MM.1S (cell line): ENCODE measurements at regions not wholly inside any gene's neighbourhood (a gene's known extent, or its start where the extent isn't known, plus 50 kb on each side); places are given as distances from the start of the nearest gene placed in this dataset.

Experiments
- DNase-seq: peaks from one replicate; pipeline ENCODE4 v3.0.0-alpha.2; 2015
- H2AFZ ChIP-seq: fragments of 300-600 bp; sonication (generic); 2 replicates; pipeline ENCODE4 v1.6.0; 2016; ENCODE audit warnings: antibody characterized with exemption, low read length
- H3F3A ChIP-seq: fragments of 300-600 bp; sonication (generic); 2 replicates; pipeline ENCODE4 v1.6.1; 2016; ENCODE audit warnings: mild to moderate bottlenecking, antibody characterized with exemption, low read length, moderate library complexity, mixed read lengths; ENCODE audit not compliant: insufficient read depth
- H3K27ac ChIP-seq: fragments of 300-600 bp; sonication (generic); 2 replicates; pipeline ENCODE4 v1.5.1; 2016; ENCODE audit warnings: mild to moderate bottlenecking, low read length
- H3K27me3 ChIP-seq: fragments of 300-600 bp; sonication (generic); replicated peaks from 2 replicates; pipeline ENCODE4 v1.6.0; 2016; ENCODE audit warnings: low read length; ENCODE audit not compliant: insufficient read depth
- H3K36me3 ChIP-seq: fragments of 300-600 bp; sonication (generic); replicated peaks from 2 replicates; pipeline ENCODE4 v1.6.1; 2016; ENCODE audit warnings: mild to moderate bottlenecking, low read length, mixed read lengths; ENCODE audit not compliant: insufficient read depth
- H3K4me1 ChIP-seq: fragments of 300-600 bp; sonication (generic); 2 replicates; pipeline ENCODE4 v1.6.1; 2016; ENCODE audit warnings: low read length, mixed read lengths
- H3K4me2 ChIP-seq: fragments of 300-600 bp; sonication (generic); 2 replicates; pipeline ENCODE4 v1.6.0; 2016; ENCODE audit warnings: low read depth, low read length
- H3K4me3 ChIP-seq: fragments of 300-600 bp; sonication (generic); 2 replicates; pipeline ENCODE4 v1.5.1; 2016; ENCODE audit warnings: low read length, mixed read lengths
- H3K79me2 ChIP-seq: fragments of 300-600 bp; sonication (generic); 2 replicates; pipeline ENCODE4 v1.6.1; 2016; ENCODE audit warnings: mixed run types, low read length, mixed read lengths
- H3K9ac ChIP-seq: fragments of 300-600 bp; sonication (generic); 2 replicates; pipeline ENCODE4 v1.6.1; 2016; ENCODE audit warnings: low read length, mixed read lengths
- H3K9me2 ChIP-seq: fragments of 300-600 bp; sonication (generic); replicated peaks from 2 replicates; pipeline ENCODE4 v1.6.1; 2016; ENCODE audit warnings: mild to moderate bottlenecking, low read length, mixed read lengths; ENCODE audit not compliant: insufficient read depth
- H3K9me3 ChIP-seq: fragments of 300-600 bp; sonication (generic); replicated peaks from 2 replicates; pipeline ENCODE4 v1.6.1; 2016; ENCODE audit warnings: mild to moderate bottlenecking, low read length, mixed read lengths; ENCODE audit not compliant: insufficient read depth
- H4K20me1 ChIP-seq: fragments of 300-600 bp; sonication (generic); 2 replicates; pipeline ENCODE4 v1.6.1; 2016; ENCODE audit warnings: mild to moderate bottlenecking, low read length, moderate library complexity, mixed read lengths; ENCODE audit not compliant: insufficient read depth
- CTCF ChIP-seq: fragments of 300-600 bp; sonication (generic); IDR thresholded peaks from 2 replicates; pipeline ENCODE4 v1.5.1; 2016; ENCODE audit warnings: antibody characterized with exemption, low read length, mixed read lengths
- EZH2 ChIP-seq: fragments of 300-600 bp; sonication (generic); optimal IDR thresholded peaks from 2 replicates; pipeline ENCODE3; 2017; ENCODE audit warnings: low read depth, mild to moderate bottlenecking, antibody characterized with exemption, low read length, mixed read lengths
- EZH2phosphoT487 ChIP-seq: fragments of 300-600 bp; sonication (generic); IDR thresholded peaks from 2 replicates; pipeline ENCODE4 v1.6.1; 2018; ENCODE audit warnings: antibody characterized with exemption, low read length

- H3F3A ChIP-seq = no peaks in the 10 kb centered on the region
Measured at GRCh38 chr5:174167080-174167910, 121.8 kb downstream of the NSG2 start.

GRCh38 chr5:174172152-174172551 is 126.6 kb downstream of the NSG2 start:
- Histone ChIP-seq H3K27me3 (no peaks in the 10 kb centered on the region), H3K4me1 (no peaks in the 10 kb centered on the region), H3K79me2 (no peaks in the 10 kb centered on the region), H3K36me3 (no peaks in the 10 kb centered on the region), H3K9me2 (no peaks in the 10 kb centered on the region), H3K4me3 (no peak overlapping the region), H4K20me1 (no peaks in the 10 kb centered on the region), H3K4me2 (no peak overlapping the region), H2AFZ (no peak overlapping the region), H3F3A (no peaks in the 10 kb centered on the region), H3K9me3 (no peaks in the 10 kb centered on the region), H3K9ac (no peak overlapping the region), H3K27ac (no peak overlapping the region)
- no peak for DNase-seq
- TF ChIP-seq EZH2 (no peak), EZH2phosphoT487 (no peak), CTCF (no peak)

More at GRCh38 chr5:174167080-174167910, 121.8 kb downstream of the NSG2 start:
- DNase-seq = no peak
- Histone ChIP-seq H3K4me2 (no peak overlapping the region), H3K9me3 (no peaks in the 10 kb centered on the region), H3K9me2 (no peaks in the 10 kb centered on the region), H3K36me3 (no peaks in the 10 kb centered on the region), H3K4me3 (no peak overlapping the region), H3K27me3 (no peaks in the 10 kb centered on the region), H3K79me2 (no peaks in the 10 kb centered on the region), H3K27ac (no peak overlapping the region), H3K4me1 (no peaks in the 10 kb centered on the region), H3K9ac (no peak overlapping the region), H2AFZ (no peak overlapping the region), H4K20me1 (no peaks in the 10 kb centered on the region)
- no peak for TF ChIP-seq EZH2phosphoT487
- TF ChIP-seq CTCF = no peak
- TF ChIP-seq EZH2 = no peak

DNA sequence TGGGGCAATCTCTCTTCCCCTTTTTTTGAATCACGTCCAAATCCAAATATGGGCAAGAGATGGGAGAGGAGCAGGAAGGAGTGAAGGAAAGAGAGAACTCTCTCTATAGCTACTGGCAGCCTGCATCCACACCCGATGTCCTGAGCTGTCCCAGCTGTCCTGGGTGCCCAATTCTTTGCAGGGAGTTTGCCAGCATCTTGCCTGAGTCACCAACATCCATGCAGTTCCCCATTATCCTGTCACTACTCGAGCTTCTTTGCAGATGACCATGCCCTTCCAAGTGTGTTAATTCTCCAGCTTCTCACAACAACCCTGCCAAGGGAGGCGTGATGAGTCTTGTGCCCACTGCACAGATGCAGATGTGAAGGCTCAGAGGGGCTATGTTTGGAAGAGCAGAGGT is 127.1 kb downstream of the NSG2 start:
- H3K4me3 ChIP-seq = no peak overlapping the region
- H3K9me3 ChIP-seq = no peaks in the 10 kb centered on the region
- no peaks in the 10 kb centered on the region for H4K20me1 ChIP-seq
- no peaks in the 10 kb centered on the region for H3F3A ChIP-seq
- H2AFZ ChIP-seq = no peak overlapping the region
- TF ChIP-seq CTCF (no peak), EZH2 (no peak)
- H3K9me2 ChIP-seq = no peaks in the 10 kb centered on the region
- no peaks in the 10 kb centered on the region for H3K36me3 ChIP-seq
- H3K4me1 ChIP-seq = no peaks in the 10 kb centered on the region
- no peak overlapping the region for H3K4me2 ChIP-seq
- H3K27me3 ChIP-seq = no peaks in the 10 kb centered on the region
- no peak overlapping the region for H3K9ac ChIP-seq
- DNase-seq = no peak
- H3K79me2 ChIP-seq = no peaks in the 10 kb centered on the region
- H3K27ac ChIP-seq = no peak overlapping the region
